A673 (cell line): ENCODE measurements at regions not wholly inside any gene's neighbourhood (a gene's known extent, or its start where the extent isn't known, plus 50 kb on each side); places are given as distances from the start of the nearest gene placed in this dataset.
"Not testable (repeated sequence)": the region's sequence is repeated elsewhere in the genome, so short reads cannot be mapped to it uniquely, and the experiment has no call there.

ENCODE experiments used
- BruUV-seq: library from RNA; stranded (reverse); fragments of 400-500 nt; replicated peaks from 2 replicates; lab custom pipeline; 2021; lab: Mats Ljungman, UMichigan
- CTCF ChIA-PET: fragments of 300-600 bp; sonication (Branson Sonifier 250); formaldehyde crosslinking; loops from one replicate; lab custom pipeline; 2022; ENCODE audit warnings: antibody characterized with exemption; lab: Charles Lee
- POLR2A ChIA-PET: fragments of 300-600 bp; sonication (Branson Sonifier 250); formaldehyde crosslinking; loops from one replicate; lab custom pipeline; 2022; ENCODE audit warnings: antibody characterized with exemption; ENCODE audit not compliant: low non-redundant PET; lab: Charles Lee
- DNase-seq: peaks from one replicate; pipeline ENCODE4 v3.0.0-alpha.2; 2015; ENCODE audit warnings: low spot score
- H3K27ac ChIP-seq: fragments of 200-600 bp; sonication (generic); 2 replicates; pipeline ENCODE4 v1.5.1; 2016; ENCODE audit warnings: mixed run types, low read depth, mild to moderate bottlenecking, mixed read lengths, antibody characterized with exemption, low read length; ENCODE audit not compliant: poor library complexity, severe bottlenecking
- H3K27me3 ChIP-seq: fragments of 200-600 bp; sonication (generic); replicated peaks from 2 replicates; pipeline ENCODE4 v1.6.1; 2017; ENCODE audit warnings: mixed run types, low read depth, mild to moderate bottlenecking, mixed read lengths, antibody characterized with exemption, low read length; ENCODE audit not compliant: insufficient read depth, poor library complexity
- H3K36me3 ChIP-seq: fragments of 200-600 bp; sonication (generic); 2 replicates; pipeline ENCODE4 v1.6.1; 2016; ENCODE audit warnings: mixed run types, mild to moderate bottlenecking, mixed read lengths, antibody characterized with exemption, low read length; ENCODE audit not compliant: insufficient read depth, poor library complexity, severe bottlenecking
- H3K4me1 ChIP-seq: fragments of 200-600 bp; sonication (generic); 2 replicates; pipeline ENCODE4 v1.6.1; 2017; ENCODE audit warnings: mixed run types, mild to moderate bottlenecking, mixed read lengths, antibody characterized with exemption, low read length; ENCODE audit not compliant: insufficient read depth, poor library complexity, severe bottlenecking
- H3K4me3 ChIP-seq: fragments of 200-600 bp; sonication (generic); 2 replicates; pipeline ENCODE4 v1.5.1; 2016; ENCODE audit warnings: low read depth, mixed run types, mild to moderate bottlenecking, mixed read lengths, low read length; ENCODE audit not compliant: poor library complexity, severe bottlenecking
- H3K9me3 ChIP-seq: fragments of 200-600 bp; sonication (generic); 2 replicates; pipeline ENCODE4 v1.6.1; 2016; ENCODE audit warnings: mixed run types, low read depth, mild to moderate bottlenecking, mixed read lengths, antibody characterized with exemption, low read length; ENCODE audit not compliant: poor library complexity, severe bottlenecking
- EZH2 ChIP-seq: fragments of 200-600 bp; sonication (generic); IDR thresholded peaks from 2 replicates; pipeline ENCODE4 v1.6.1; 2017; ENCODE audit warnings: borderline replicate concordance, low read depth, mild to moderate bottlenecking, mixed read lengths, antibody characterized with exemption, low read length; ENCODE audit not compliant: poor library complexity, severe bottlenecking
- intact Hi-C: fragments of 100-400 bp; cut with micrococcal nuclease; formaldehyde crosslinking; loops from one replicate; pipeline ENCODE4 v1.10.0; 2022; ENCODE audit not compliant: unreplicated experiment
- TF ChIP-seq, protein P1 (sequence below): fragments of 300-800, 200-600 bp; sonication (generic); conservative IDR thresholded peaks from 2 replicates; pipeline ENCODE4 v1.5.1; 2017; ENCODE audit warnings: low read depth, mild to moderate bottlenecking, antibody characterized with exemption, low read length, moderate library complexity, mixed read lengths

DNA sequence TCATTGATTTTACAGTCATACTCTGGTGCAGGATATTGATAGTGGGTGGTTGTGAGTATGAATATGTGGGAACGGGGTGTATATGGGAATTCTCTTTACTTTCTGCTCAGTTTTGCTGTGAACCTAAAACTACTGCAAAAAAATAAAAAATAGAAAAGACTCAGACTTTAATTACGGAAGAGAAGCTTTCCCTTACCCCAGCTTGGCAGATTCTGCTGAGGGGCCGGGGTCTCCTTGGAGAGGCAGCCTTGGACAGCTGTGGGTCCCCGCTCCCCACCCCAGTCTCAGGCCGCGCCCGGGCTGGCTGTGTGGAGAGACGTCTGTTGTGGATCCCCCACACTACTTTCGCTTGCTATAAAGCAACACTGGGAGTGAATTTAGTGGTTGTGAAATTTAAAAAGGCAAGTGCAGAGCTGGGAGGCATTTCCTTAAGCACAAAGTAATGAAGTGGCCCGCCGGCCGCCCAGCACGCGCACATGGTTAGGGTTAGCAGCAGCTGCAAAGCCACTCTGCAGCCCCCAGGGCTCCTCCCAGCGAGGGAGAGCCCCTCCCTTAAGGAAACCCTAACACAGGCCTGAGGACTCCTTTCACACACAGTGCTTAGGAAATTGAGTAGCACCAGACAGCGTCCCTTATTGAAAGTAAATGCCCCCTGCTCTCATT is 102.4 kb downstream of the DDX1 start:
- Histone ChIP-seq H3K36me3 (no peaks in the 10 kb centered on the region), H3K27ac (no peak overlapping the region), H3K4me1 (no peaks in the 10 kb centered on the region), H3K4me3 (no peak overlapping the region), H3K27me3 (no peaks in the 10 kb centered on the region), H3K9me3 (no peaks in the 10 kb centered on the region)
- CTCF ChIA-PET: no interaction called here
- no peak for TF ChIP-seq EZH2
- TF ChIP-seq, protein P1, sequence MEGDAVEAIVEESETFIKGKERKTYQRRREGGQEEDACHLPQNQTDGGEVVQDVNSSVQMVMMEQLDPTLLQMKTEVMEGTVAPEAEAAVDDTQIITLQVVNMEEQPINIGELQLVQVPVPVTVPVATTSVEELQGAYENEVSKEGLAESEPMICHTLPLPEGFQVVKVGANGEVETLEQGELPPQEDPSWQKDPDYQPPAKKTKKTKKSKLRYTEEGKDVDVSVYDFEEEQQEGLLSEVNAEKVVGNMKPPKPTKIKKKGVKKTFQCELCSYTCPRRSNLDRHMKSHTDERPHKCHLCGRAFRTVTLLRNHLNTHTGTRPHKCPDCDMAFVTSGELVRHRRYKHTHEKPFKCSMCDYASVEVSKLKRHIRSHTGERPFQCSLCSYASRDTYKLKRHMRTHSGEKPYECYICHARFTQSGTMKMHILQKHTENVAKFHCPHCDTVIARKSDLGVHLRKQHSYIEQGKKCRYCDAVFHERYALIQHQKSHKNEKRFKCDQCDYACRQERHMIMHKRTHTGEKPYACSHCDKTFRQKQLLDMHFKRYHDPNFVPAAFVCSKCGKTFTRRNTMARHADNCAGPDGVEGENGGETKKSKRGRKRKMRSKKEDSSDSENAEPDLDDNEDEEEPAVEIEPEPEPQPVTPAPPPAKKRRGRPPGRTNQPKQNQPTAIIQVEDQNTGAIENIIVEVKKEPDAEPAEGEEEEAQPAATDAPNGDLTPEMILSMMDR: no peak
- no peak for DNase-seq
- no TSS peak for BruUV-seq
- intact Hi-C loops: no loop called here
- POLR2A ChIA-PET: no interaction called here

DNA sequence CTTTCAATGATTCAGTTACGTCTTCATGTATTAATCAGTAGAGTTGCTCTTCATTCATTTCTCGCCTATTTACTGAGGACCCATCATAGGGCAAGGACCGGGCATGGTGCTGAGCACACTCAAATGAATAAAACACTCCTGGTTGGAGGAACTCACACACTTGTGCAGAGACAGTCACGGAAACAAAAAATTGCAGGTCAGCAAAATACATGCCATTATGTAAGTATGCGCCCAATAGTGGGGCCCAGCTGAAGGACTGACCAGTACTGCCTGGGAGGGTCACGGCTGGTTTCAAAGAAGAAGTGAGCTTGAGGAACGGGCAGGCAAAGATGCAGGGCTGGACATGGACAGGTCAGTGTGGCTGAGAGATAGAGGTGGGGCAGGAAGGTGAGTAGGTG is 102.9 kb downstream of the DDX1 start:
- intact Hi-C loops: no loop called here
- Histone ChIP-seq H3K27me3 (no peaks in the 10 kb centered on the region), H3K4me1 (no peaks in the 10 kb centered on the region), H3K9me3 (no peaks in the 10 kb centered on the region), H3K4me3 (no peak overlapping the region), H3K27ac (no peak overlapping the region), H3K36me3 (no peaks in the 10 kb centered on the region)
- POLR2A ChIA-PET: no interaction called here
- DNase-seq: no peak
- BruUV-seq: no TSS peak
- no peak for TF ChIP-seq EZH2
- TF ChIP-seq, protein P1: no peak
- CTCF ChIA-PET: no interaction called here

DNA sequence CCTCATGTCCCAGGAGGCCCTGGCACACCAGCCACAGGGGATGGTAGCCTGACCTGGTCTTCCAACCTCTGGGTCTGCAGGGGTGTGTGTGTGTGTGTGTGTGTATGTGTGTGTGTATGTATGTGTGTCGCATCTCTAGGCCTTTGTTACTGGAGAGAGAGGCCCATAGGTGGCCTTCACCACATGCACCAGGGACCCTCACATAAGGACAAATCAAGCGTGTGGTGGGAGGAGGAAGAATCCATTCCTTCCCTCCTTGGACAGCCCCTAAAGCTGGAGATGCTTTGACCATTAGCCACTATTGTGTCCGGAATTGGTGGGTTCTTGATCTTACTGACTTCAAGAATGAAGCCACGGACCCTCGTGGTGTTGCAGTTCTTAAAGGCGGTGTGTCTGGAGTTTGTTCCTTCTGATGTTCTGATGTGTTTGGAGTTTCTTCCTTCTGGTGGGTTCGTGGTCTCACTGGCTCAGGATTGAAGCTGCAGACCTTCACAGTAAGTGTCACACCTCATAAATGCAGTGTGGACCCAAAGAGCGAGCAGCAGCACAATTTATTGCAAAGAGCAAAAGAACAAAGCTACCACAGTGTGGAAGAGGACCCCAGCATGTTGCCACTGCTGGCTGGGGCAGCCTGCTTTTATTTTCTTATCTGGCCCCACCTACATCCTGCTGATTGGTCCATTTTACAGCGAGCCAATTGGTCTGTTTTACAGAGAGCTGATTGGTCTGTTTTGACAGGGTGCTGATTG is 104.1 kb downstream of the DDX1 start:
- ChIA-PET CTCF (no interaction called here), POLR2A (no interaction called here)
- Histone ChIP-seq H3K36me3 (no peaks in the 10 kb centered on the region), H3K4me3 (no peak overlapping the region), H3K27ac (no peak overlapping the region), H3K4me1 (no peaks in the 10 kb centered on the region), H3K9me3 (no peaks in the 10 kb centered on the region), H3K27me3 (no peaks in the 10 kb centered on the region)
- no peak for DNase-seq
- no peak for TF ChIP-seq EZH2
- TF ChIP-seq, protein P1: no peak
- intact Hi-C loops: no loop called here
- no TSS peak for BruUV-seq

DNA sequence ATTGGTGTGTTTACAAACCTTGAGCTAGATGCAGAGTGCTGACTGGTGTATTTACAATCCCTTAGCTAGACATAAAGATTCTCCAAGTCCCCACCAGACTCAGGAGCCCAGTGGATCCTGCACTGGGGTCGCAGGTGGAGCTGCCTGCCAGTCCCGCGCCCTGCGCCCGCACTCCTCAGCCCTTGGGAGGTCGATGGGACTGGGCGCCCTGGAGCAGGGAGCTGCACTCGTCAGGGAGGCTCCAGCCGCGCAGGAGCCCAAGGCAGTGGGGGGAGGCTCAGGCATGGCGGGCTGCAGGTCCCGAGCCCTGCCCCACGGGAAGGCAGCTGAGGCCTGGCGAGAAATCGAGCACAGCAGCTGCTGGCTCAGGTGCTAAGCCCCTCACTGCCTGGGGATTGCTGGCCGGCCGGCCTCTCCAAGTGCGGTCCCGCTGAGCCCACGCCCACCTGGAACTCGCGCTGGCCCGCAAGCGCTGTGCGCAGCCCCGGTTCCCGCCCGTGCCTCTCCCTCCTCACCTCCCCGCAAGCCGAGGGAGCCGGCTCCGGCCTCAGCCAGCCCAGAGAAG is 105.0 kb downstream of the DDX1 start:
- BruUV-seq, DNase-seq, H3K36me3 ChIP-seq, H3K9me3 ChIP-seq, POLR2A ChIA-PET, CTCF ChIA-PET, intact Hi-C loops, H3K27ac ChIP-seq, H3K27me3 ChIP-seq, H3K4me3 ChIP-seq, H3K4me1 ChIP-seq: not testable (repeated sequence)
